ENCODE measurements at regions not wholly inside any gene's neighbourhood (a gene's known extent, or its start where the extent isn't known, plus 50 kb on each side); places are given as distances from the start of the nearest gene placed in this dataset.
"Not testable (repeated sequence)": the region's sequence is repeated elsewhere in the genome, so short reads cannot be mapped to it uniquely, and the experiment has no call there.

- Histone ChIP-seq H3K9ac (ENCODE audit: low read length) (no peak overlapping the region), H3K36me3 (ENCODE audit: control insufficient read depth, insufficient read depth, low read length) (no peaks in the 10 kb centered on the region), H3K4me1 (ENCODE audit: control insufficient read depth, insufficient read depth, low read length) (peaks cover 14% of the 10 kb centered on the region), H3K27me3 (ENCODE audit: control insufficient read depth, insufficient read depth, low read length) (no peaks in the 10 kb centered on the region), H3K27ac (ENCODE audit: low read depth, low read length) (peak overlapping the region; percentile 33; the same call in 1 of the 2 replicates), H3K4me3 (ENCODE audit: low read depth, low read length) (no peak overlapping the region), H3K9me3 (ENCODE audit: control insufficient read depth, insufficient read depth, low read depth, low read length) (no peaks in the 10 kb centered on the region)
Measured at GRCh38 chr6:103367212-103367611, 1492.5 kb downstream of the HACE1 start.

GRCh38 chr6:103356531-103356930, 1503.2 kb downstream of the HACE1 start:
- Histone ChIP-seq H3K27ac (ENCODE audit: low read depth, low read length) (no peak overlapping the region), H3K9ac (ENCODE audit: low read length) (no peak overlapping the region), H3K27me3 (ENCODE audit: control insufficient read depth, insufficient read depth, low read length) (no peaks in the 10 kb centered on the region), H3K9me3 (ENCODE audit: control insufficient read depth, insufficient read depth, low read depth, low read length) (0 out of 2 replicates have a peak, but pooled peaks cover 3% of the 10 kb centered on the region), H3K4me3 (ENCODE audit: low read depth, low read length) (no peak overlapping the region), H3K36me3 (ENCODE audit: control insufficient read depth, insufficient read depth, low read length) (no peaks in the 10 kb centered on the region), H3K4me1 (ENCODE audit: control insufficient read depth, insufficient read depth, low read length) (no peaks in the 10 kb centered on the region)

GRCh38 chr6:103344554-103345163, 1515.1 kb downstream of the HACE1 start:
- H3K9ac ChIP-seq (ENCODE audit: low read length), result no peak overlapping the region
- no peaks in the 10 kb centered on the region for H3K4me1 ChIP-seq (ENCODE audit: control insufficient read depth, insufficient read depth, low read length)
- no peaks in the 10 kb centered on the region for H3K27me3 ChIP-seq (ENCODE audit: control insufficient read depth, insufficient read depth, low read length)
- H3K36me3 ChIP-seq (ENCODE audit: control insufficient read depth, insufficient read depth, low read length), result no peaks in the 10 kb centered on the region
- H3K27ac ChIP-seq (ENCODE audit: low read depth, low read length), result no peak overlapping the region
- no peaks in the 10 kb centered on the region for H3K9me3 ChIP-seq (ENCODE audit: control insufficient read depth, insufficient read depth, low read depth, low read length)
- no peak overlapping the region for H3K4me3 ChIP-seq (ENCODE audit: low read depth, low read length)

GRCh38 chr6:103335412-103335811, 1524.3 kb downstream of the HACE1 start:
- Histone ChIP-seq H3K9me3 (ENCODE audit: control insufficient read depth, insufficient read depth, low read depth, low read length) (no peaks in the 10 kb centered on the region), H3K4me1 (ENCODE audit: control insufficient read depth, insufficient read depth, low read length) (no peaks in the 10 kb centered on the region), H3K9ac (ENCODE audit: low read length) (no peak overlapping the region), H3K27me3 (ENCODE audit: control insufficient read depth, insufficient read depth, low read length) (no peaks in the 10 kb centered on the region), H3K36me3 (ENCODE audit: control insufficient read depth, insufficient read depth, low read length) (no peaks in the 10 kb centered on the region), H3K4me3 (ENCODE audit: low read depth, low read length) (no peak overlapping the region), H3K27ac (ENCODE audit: low read depth, low read length) (no peak overlapping the region)

GRCh38 chr6:103326760-103327757, 1532.7 kb downstream of the HACE1 start:
- Histone ChIP-seq H3K27ac (ENCODE audit: low read depth, low read length) (no peak overlapping the region), H3K4me1 (ENCODE audit: control insufficient read depth, insufficient read depth, low read length) (no peaks in the 10 kb centered on the region), H3K27me3 (ENCODE audit: control insufficient read depth, insufficient read depth, low read length) (no peaks in the 10 kb centered on the region), H3K4me3 (ENCODE audit: low read depth, low read length) (no peak overlapping the region), H3K36me3 (ENCODE audit: control insufficient read depth, insufficient read depth, low read length) (no peaks in the 10 kb centered on the region), H3K9me3 (ENCODE audit: control insufficient read depth, insufficient read depth, low read depth, low read length) (no peaks in the 10 kb centered on the region), H3K9ac (ENCODE audit: low read length) (no peak overlapping the region)

- Histone ChIP-seq H3K9ac (ENCODE audit: low read length) (no peak overlapping the region), H3K4me1 (ENCODE audit: control insufficient read depth, insufficient read depth, low read length) (no peaks in the 10 kb centered on the region), H3K27ac (ENCODE audit: low read depth, low read length) (no peak overlapping the region), H3K36me3 (ENCODE audit: control insufficient read depth, insufficient read depth, low read length) (no peaks in the 10 kb centered on the region), H3K27me3 (ENCODE audit: control insufficient read depth, insufficient read depth, low read length) (no peaks in the 10 kb centered on the region), H3K9me3 (ENCODE audit: control insufficient read depth, insufficient read depth, low read depth, low read length) (peaks cover 14% of the 10 kb centered on the region), H3K4me3 (ENCODE audit: low read depth, low read length) (no peak overlapping the region)
Measured at GRCh38 chr6:103313432-103313831, 1546.3 kb downstream of the HACE1 start.

- H3K9me3 ChIP-seq (ENCODE audit: control insufficient read depth, insufficient read depth, low read depth, low read length); H3K27ac ChIP-seq (ENCODE audit: low read depth, low read length); H3K27me3 ChIP-seq (ENCODE audit: control insufficient read depth, insufficient read depth, low read length); H3K4me3 ChIP-seq (ENCODE audit: low read depth, low read length); H3K36me3 ChIP-seq (ENCODE audit: control insufficient read depth, insufficient read depth, low read length); H3K4me1 ChIP-seq (ENCODE audit: control insufficient read depth, insufficient read depth, low read length); H3K9ac ChIP-seq (ENCODE audit: low read length): not testable (repeated sequence)
Measured at GRCh38 chr6:103294376-103294775, 1565.3 kb downstream of the HACE1 start.

GRCh38 chr6:103284835-103285234, 1574.9 kb downstream of the HACE1 start:
- no peaks in the 10 kb centered on the region for H3K36me3 ChIP-seq (ENCODE audit: control insufficient read depth, insufficient read depth, low read length)
- no peaks in the 10 kb centered on the region for H3K27me3 ChIP-seq (ENCODE audit: control insufficient read depth, insufficient read depth, low read length)
- H3K27ac ChIP-seq (ENCODE audit: low read depth, low read length), result no peak overlapping the region
- no peaks in the 10 kb centered on the region for H3K4me1 ChIP-seq (ENCODE audit: control insufficient read depth, insufficient read depth, low read length)
- no peak overlapping the region for H3K9ac ChIP-seq (ENCODE audit: low read length)
- no peak overlapping the region for H3K4me3 ChIP-seq (ENCODE audit: low read depth, low read length)
- peaks cover 15% of the 10 kb centered on the region for H3K9me3 ChIP-seq (ENCODE audit: control insufficient read depth, insufficient read depth, low read depth, low read length)

GRCh38 chr6:103280417-103280816, 1579.3 kb downstream of the HACE1 start:
- no peaks in the 10 kb centered on the region for H3K4me1 ChIP-seq (ENCODE audit: control insufficient read depth, insufficient read depth, low read length)
- H3K27me3 ChIP-seq (ENCODE audit: control insufficient read depth, insufficient read depth, low read length), result no peaks in the 10 kb centered on the region
- H3K4me3 ChIP-seq (ENCODE audit: low read depth, low read length), result no peak overlapping the region
- no peak overlapping the region for H3K9ac ChIP-seq (ENCODE audit: low read length)
- peaks cover 30% of the 10 kb centered on the region for H3K9me3 ChIP-seq (ENCODE audit: control insufficient read depth, insufficient read depth, low read depth, low read length)
- no peak overlapping the region for H3K27ac ChIP-seq (ENCODE audit: low read depth, low read length)
- no peaks in the 10 kb centered on the region for H3K36me3 ChIP-seq (ENCODE audit: control insufficient read depth, insufficient read depth, low read length)

- H3K4me1 ChIP-seq (ENCODE audit: control insufficient read depth, insufficient read depth, low read length), result no peaks in the 10 kb centered on the region
- H3K27me3 ChIP-seq (ENCODE audit: control insufficient read depth, insufficient read depth, low read length), result no peaks in the 10 kb centered on the region
- no peak overlapping the region for H3K9ac ChIP-seq (ENCODE audit: low read length)
Measured at GRCh38 chr6:103277936-103278335, 1581.8 kb downstream of the HACE1 start.

GRCh38 chr6:103273048-103273447, 1586.7 kb downstream of the HACE1 start:
- Histone ChIP-seq H3K27ac (ENCODE audit: low read depth, low read length) (no peak overlapping the region), H3K4me1 (ENCODE audit: control insufficient read depth, insufficient read depth, low read length) (no peaks in the 10 kb centered on the region), H3K9me3 (ENCODE audit: control insufficient read depth, insufficient read depth, low read depth, low read length) (0 out of 2 replicates have a peak, but pooled peaks cover 4% of the 10 kb centered on the region), H3K9ac (ENCODE audit: low read length) (no peak overlapping the region), H3K36me3 (ENCODE audit: control insufficient read depth, insufficient read depth, low read length) (no peaks in the 10 kb centered on the region), H3K27me3 (ENCODE audit: control insufficient read depth, insufficient read depth, low read length) (no peaks in the 10 kb centered on the region), H3K4me3 (ENCODE audit: low read depth, low read length) (no peak overlapping the region)

More at GRCh38 chr6:103277936-103278335, 1581.8 kb downstream of the HACE1 start:
- H3K4me3 ChIP-seq (ENCODE audit: low read depth, low read length), result no peak overlapping the region
- H3K27ac ChIP-seq (ENCODE audit: low read depth, low read length), result no peak overlapping the region
- no peaks in the 10 kb centered on the region for H3K36me3 ChIP-seq (ENCODE audit: control insufficient read depth, insufficient read depth, low read length)
- H3K9me3 ChIP-seq (ENCODE audit: control insufficient read depth, insufficient read depth, low read depth, low read length), result peaks cover 30% of the 10 kb centered on the region

Measured in HUES6 (cell line).